DLD1 (cell line): ENCODE measurements at regions not wholly inside any gene's neighbourhood (a gene's known extent, or its start where the extent isn't known, plus 50 kb on each side); places are given as distances from the start of the nearest gene placed in this dataset.
"Not testable (repeated sequence)": the region's sequence is repeated elsewhere in the genome, so short reads cannot be mapped to it uniquely, and the experiment has no call there.

Source experiments
- in situ Hi-C: cut with HindIII; loops from 2 replicates; pipeline ENCODE4 v1.10.0; 2017; ENCODE audit warnings: low sequenced_read_pairs

GRCh38 chr3:72630327-72630968 is 217.8 kb downstream of the SHQ1 start:
- in situ Hi-C loops, result no loop called here

DNA sequence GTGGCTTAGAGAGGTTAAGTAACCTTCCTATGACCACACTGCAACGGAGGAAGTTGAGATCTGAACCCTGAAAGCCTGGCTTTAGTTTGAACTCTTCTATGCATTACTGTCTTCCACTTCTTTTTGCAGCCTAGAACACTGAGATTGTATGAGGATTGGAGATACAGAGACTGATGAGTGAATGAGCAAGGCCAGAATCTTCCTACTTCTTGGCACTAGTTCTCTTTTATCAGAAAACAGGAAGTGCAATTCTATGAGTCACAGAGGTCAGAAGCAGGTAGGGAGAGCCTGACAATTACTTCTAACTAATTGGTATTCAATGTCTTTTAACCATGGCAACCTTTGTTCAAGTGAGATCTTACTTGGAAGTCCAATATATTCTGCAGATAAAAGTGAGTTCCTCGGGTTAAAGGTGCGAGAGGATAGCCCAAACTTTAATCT is 219.0 kb downstream of the SHQ1 start:
- in situ Hi-C loops, result no loop called here

- in situ Hi-C loops, result no loop called here
Measured at GRCh38 chr3:72628065-72628464, 220.2 kb downstream of the SHQ1 start.

DNA sequence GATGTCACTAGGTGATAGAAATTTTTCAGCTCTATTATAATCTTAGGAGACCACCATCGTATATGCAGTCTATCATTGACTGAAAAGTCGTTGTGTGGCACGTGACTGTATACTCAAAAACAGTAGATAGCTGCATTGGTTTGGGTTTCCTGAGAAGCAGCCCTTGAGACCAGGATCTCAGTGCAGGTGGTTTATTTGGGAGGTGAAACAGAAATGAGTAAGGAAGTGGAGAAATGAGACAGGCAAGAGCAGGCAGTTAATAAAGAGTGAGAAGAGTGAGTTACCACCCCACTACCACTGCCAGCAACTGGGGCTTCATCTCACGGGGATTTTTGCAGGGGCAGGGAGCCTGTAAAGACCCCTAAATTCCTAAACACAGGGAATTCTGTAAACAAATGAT is 221.0 kb downstream of the SHQ1 start:
- in situ Hi-C loops, result no loop called here

DNA sequence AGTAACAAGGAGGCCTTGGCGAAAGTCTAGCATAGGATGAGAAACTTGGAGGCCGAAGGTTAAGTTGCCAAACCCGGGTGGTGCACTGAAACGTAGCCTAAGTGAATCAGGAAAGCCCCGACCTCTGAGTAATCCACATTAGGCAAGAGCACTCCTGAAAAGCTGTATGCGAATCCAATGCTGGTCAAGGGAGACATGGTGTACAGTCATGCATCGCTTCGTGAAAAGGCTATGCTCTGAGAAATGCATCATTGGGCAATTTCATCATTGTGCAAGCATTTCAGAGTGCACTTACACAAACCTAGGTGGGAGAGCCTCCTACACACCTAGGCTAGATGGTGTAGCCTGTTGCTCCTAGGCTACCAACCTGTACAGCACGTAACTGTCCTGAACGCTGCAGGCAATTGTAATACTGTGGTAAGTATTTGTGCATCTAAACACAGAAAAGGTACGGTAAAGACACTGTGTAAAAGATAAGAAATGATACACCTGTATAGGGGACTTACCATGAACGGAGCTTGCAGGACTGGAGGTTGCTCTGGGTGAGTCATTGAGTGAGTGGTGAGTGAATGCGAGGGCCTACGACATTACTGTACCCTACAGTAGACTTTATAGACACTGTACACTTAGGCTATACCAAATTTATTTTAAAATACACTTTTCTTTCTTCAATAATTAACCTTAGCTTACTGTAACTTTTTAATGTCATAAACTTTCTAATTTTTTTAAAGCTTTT is 222.5 kb downstream of the SHQ1 start:
- in situ Hi-C loops, result no loop called here

- in situ Hi-C loops, result no loop called here
Measured at GRCh38 chr3:72624656-72625055, 223.6 kb downstream of the SHQ1 start.

GRCh38 chr3:72618739-72619138 is 229.5 kb downstream of the SHQ1 start:
- in situ Hi-C loops, result no loop called here

GRCh38 chr3:72617424-72618024 is 230.7 kb downstream of the SHQ1 start:
- in situ Hi-C loops, result no loop called here

DNA sequence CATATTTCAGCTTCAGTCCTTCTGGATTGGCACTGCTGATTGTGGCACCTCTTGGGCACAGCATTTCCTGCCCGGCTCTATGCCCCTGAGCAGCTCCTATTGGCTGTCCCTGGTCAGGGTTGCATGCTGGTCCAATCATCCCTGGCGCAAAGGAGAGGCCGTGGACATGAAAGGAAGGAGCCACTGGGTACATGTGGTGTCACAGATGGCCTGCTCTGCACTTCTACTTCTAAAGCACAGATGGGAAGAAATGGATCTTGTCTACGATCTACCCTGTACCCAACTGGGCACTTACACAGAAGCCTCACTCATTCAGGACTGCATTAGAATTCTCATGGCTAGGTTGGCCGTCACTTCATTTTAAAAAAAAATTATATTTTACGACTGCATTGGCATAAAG is 232.5 kb downstream of the SHQ1 start:
- in situ Hi-C loops, result no loop called here

DNA sequence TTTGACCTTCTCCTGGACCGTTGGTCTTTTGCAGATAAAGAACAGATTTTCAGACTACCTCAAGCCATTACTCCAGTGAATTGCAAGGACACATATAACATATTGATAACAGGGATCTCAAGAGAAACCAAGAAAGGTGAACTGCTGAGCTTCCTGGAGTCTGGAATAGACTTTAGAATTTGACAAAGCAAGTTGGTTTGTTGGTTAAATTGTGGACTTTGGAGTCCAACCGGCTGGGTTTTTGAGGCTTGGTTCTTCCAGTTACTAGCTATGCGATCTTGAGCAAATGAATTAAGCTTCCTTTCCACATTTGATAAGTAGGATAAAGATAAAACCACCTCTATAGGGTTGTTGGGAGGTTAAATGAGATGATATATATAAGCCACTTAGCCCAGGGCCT is 233.1 kb downstream of the SHQ1 start:
- in situ Hi-C loops, result no loop called here

DNA sequence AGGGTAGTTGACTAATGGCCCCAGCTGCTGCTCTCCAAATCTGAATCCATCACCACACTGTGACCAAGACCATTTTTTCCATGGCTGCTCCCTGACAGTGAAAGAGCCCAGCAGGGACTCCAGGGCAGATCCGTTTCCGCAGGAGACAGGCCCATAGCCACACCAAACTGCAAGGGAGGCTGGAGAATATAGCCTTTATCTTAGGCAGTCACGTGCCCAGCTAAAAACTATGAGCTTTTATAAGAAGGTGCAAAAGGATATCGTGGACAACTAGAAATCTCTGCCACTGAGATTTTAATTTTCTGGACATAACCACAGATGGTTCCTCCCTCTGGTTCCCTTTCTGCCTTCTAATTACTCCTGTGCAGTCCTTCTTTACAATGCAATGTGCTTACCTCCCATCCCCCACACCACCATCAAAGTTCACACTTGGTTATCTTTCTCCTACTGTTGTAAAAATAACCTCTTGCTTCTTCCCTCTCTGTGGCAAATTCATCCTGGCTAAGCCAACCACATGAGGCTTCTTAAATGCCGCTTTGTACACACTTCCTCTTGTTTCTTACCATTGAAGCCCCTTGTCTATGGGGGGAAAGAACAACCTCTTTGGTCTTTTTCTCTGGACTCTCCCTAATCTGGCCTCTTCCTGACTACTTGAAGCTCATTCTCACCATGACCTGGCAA is 233.7 kb downstream of the SHQ1 start:
- in situ Hi-C loops, result no loop called here

- in situ Hi-C loops, result no loop called here
Measured at GRCh38 chr3:72613871-72614270, 234.4 kb downstream of the SHQ1 start.

GRCh38 chr3:72609114-72609513 is 239.1 kb downstream of the SHQ1 start:
- in situ Hi-C loops, result not testable (repeated sequence)

DNA sequence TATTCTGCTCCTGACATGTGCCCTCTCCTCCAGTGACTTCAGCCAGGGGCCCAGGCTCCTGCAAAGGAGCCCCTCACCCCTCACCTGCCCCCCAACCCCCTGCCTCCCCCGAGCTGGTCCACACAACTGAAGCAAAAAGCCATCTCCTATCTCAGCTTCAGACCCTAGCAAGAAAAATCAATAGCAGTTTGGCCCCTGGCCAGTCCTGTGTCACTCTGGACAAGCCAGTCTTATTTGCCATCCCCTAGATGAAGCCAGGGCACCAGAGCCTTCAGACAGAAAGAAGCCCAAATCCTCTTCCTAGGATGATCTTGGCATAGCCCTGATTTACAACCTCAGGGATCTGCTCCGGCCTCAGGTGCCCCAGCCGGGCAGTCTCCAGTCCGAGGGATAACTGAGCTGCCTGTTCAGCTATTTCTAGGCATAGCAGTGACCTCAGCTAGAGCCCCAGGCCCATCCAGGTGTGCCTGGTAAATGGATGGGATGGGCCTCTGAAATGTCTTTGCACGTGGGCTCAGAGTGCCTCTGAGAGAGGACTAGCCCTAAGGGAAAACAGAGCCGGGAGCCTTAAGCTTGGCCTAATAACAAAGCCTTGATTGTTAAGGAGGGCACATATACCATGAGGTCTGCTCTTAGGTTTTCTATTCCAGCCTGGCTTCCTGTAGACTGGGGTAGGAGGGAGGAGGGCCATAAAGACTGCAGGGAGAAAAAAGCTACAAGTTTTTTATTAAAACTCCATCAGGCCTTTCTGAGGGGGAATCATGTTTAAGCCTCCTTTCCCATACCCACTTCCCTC is 242.0 kb downstream of the SHQ1 start:
- in situ Hi-C loops, result no loop called here

- in situ Hi-C loops, result no loop called here
Measured at GRCh38 chr3:72604328-72604727, 243.9 kb downstream of the SHQ1 start.

- in situ Hi-C loops, result no loop called here
Measured at GRCh38 chr3:72601983-72602750, 246.1 kb downstream of the SHQ1 start.

DNA sequence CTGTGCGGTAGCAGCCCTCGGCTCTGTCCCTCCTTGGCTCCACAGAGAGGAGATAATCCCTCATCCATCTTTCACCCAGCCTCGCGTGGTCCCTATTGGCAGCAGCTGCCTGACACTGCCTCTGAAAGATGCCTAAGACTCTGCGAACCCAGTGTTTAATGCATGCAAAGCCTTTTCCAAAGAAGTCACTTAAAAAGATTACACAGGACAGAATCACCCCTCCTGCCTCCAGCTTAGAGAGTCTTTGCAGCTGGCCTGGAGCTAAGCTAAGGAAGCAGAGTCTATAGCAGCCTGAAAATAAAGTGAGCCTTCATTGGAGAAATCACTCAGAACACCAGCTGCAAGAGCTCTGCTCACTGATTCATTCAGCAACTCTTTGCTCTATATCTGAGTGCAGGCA is 247.2 kb downstream of the SHQ1 start:
- in situ Hi-C loops, result no loop called here

- in situ Hi-C loops, result no loop called here
Measured at GRCh38 chr3:72597756-72598195, 250.5 kb downstream of the SHQ1 start.

- in situ Hi-C loops, result no loop called here
Measured at GRCh38 chr3:72597043-72597442, 251.2 kb downstream of the SHQ1 start.
